ENCODE measurements at regions not wholly inside any gene's neighbourhood (a gene's known extent, or its start where the extent isn't known, plus 50 kb on each side); places are given as distances from the start of the nearest gene placed in this dataset.

GRCh38 chr12:125271892-125272291 lies 206.7 kb downstream of the AACS start:
- no peak for DNase-seq (ENCODE audit: low read depth)

DNA sequence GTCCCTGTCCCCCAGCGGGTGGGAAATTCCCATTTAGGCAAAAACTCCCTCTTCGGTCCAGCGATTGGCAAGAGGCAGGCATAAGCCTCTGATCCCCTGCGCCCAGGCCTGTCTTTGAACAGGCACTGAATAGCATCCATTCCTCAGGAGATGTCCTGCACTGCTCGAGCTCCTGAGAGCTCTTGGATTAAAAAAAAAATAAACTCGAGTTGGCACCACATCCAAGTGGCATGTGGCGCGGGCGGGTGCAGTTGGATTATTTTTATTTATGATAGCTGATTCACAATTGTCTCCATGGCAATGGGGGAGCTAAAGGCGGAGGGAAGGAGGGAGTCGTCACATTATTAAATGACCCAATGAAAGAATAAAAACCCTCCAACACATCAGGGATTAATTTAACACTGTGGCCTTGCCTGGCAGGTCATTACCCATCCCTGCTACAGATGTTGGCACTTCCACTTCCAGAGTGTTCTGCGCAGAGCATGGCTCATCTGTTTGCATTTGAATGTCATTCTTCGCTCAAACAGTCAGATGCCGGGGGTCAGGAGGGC lies 207.2 kb downstream of the AACS start:
- no peak for DNase-seq (ENCODE audit: low read depth)

DNA sequence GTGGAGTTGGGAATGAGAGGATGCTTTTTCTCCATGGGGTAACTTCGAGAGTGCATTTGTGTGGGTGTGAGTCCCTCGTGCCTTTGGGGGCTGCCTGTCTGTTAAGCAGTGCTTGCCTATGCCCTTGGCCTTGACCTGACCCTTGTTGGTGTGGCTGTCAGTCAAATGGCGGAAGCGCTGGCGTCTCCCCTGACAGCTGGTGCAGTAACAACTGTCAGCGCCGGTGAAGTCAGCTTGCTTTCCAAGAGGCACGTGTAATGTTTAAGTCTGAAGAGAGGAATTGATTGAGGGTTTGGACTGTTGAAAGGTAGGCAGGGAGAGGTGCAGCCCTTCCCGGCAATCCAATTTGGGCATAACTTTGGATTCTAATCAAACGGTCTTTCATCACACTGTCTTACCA lies 211.3 kb downstream of the AACS start:
- no peak for DNase-seq (ENCODE audit: low read depth)

DNA sequence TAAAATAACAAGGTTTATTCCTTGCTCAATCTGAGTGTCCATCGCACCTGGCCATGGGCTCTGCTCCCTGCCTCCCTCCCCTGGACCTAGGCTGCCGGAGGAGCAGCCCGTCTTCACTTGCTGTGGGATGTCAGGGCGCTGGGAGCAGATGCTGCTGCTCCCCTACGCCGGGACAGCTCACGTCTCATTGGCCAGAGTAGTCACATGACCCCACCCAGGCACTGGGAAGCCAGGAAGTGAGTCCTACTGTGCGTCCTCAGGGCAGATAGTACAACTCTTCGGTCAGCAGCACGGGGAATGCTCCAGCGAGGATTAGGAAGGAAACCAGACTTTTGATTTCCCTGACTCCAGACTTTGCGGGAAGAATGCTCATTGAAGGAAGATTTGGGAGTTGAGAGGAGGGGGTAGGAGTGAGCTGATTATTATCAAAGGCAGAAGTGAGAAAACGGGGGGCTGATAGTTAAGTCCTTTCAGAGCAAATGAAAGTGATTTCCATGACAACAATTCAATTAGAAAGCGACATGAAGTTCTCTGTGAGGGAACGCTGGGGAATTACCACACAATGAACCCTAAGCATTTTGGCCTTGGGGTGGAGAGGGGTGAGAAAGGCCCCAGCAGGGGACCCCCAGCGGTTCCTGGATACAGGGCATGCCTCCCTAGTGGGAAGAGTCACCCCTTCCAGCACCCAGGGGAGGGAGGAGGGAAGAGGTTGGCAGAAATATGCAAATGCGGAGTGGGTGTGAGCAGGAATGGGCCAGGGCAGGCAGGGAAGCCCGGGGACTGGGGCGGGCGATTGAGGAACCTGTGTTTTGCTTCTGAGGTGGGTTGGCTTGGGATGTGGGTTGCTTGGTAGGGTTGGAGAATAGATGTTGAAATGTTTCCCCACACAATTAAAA lies 215.5 kb downstream of the AACS start:
- DNase-seq (ENCODE audit: low read depth) = no peak

DNA sequence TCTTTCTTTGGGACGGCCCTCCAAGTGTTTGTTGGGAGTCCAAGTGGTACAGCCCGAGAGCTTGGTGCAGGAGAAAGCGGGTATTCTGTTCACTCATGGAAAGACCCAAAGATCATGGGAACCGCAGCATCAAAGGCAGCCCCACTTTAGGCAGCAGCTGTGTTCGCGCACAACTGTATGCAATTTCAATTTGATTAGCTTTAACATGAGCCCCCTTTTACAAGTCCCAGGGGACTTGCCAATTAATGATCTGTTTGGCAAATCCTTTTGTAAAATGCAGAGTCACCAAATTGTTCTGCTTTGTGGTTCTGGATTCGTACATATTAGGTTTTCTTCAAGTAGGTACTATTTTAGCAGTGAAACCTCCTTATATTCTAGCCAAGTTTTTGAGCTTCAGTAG lies 217.7 kb downstream of the AACS start:
- DNase-seq (ENCODE audit: low read depth) = no peak

DNA sequence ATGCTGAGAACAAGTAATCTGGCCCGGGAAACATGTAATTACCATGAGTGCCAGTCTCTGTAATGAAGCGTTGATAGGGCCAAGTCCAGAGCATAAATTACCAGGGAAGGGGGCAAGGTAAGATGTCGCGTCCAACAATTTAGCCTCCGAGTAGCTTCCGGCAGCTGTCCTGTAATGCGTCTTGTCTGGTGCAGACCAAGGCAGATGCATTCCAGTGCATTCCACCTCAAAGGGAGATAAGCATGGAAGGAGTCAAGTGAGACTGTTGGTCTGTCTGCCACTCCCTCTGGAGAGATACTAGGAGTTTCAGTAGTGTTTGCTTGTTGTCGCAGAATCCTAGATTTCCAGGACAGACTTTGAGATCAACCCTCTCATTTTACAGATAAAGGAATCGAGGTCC lies 218.3 kb downstream of the AACS start:
- DNase-seq (ENCODE audit: low read depth) = no peak

DNA sequence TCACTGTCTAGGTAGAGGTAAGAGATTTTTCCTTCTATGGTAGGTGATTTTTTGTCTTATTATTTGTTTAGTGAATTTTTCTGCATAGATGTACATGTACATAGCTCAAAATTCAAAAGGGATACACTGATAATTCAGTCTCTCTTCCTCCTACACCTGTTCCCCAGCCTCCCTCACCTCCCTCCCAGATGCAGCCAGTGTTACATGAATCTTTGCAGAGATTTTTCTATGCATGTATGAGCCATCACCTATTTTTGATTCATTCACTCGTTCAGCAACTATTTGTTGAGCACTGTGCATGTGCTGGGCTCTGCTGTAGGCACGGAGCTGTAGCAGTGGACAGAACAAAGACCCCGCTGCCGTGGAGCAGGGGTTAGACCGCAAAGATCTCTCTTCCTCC lies 218.9 kb downstream of the AACS start:
- no peak for DNase-seq (ENCODE audit: low read depth)

- DNase-seq (ENCODE audit: low read depth) = no peak
These were observed 219.9 kb downstream of the AACS start for GRCh38 chr12:125284945-125285685.

DNA sequence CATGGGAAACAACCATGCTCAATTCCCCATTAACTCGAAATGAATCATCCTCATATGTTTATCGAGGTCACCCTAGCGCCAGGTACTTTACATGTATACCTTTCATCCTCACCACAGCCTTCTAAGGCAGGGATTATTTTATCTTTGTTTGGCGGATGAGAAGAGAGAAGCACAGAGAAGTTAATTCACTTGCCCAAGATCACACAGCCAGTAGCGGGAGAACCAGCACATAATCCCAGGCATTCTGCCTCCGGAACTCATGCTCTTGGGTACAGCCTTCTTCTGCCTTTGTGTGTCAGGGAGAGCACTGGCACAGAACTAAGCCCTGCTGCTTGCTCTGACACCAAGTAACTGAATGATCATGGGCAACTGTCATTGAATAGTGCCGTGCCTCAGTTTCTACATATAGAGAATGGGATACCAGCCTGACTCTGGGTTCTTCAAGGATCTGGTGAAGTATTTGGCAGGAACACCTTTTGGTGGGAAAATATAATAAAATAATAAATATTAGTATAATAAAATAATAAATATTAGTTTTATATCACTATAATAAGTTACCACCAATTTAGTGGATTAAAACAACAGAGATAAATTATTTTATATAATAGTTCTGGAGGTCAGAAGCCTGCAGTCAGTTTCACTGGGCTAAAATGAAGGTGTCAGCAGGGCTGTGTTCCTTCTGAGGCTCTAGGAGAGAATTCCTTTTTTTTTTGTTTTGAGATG lies 220.9 kb downstream of the AACS start:
- DNase-seq (ENCODE audit: low read depth) = no peak

GRCh38 chr12:125287155-125287847 lies 222.1 kb downstream of the AACS start:
- no peak for DNase-seq (ENCODE audit: low read depth)

DNA sequence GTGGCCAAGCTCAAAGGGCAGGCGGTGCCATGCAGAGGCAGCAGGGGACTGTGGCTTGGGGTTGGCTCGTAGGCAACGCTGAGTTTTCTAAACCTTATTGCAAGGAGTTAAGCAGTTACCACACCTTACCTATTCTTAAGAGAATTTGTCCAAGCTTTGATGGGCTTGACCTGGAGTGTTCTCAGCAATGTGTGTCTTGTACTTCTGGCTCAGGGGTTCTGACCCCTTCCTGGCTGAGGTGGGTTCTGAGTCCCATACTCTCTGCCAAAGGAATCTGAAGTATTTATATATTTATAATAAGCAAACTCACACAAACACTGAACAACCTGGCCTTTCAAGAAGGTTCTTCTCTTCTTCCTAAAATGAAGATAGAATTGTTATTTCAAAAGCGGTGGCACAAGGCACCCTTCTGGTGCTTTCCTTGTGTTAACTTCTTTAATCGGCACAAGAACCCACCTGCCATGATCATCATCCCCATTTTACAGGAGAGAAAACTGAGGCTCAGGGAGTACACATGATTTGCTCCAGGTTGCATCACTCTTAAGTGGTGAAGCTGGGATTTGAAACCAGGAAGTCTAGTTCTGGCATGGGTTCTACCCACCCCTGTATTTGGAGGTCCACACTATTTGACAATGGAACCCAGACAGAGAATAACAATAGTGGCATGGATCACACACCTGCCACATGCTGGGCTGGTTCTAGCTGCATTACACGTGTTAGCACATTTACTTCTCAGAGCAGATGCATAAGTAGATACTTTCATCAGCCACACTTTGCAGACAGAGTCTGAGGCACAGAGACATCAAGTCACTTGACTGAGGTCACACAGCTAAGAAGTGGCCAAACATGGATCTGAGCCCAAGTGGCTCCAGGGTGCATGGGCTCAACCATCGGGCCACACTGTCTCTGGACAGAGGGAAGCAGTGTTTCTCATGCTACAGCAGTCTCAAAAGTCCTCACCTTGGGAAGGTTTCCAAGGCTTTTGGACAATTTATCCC lies 224.0 kb downstream of the AACS start:
- no peak for DNase-seq (ENCODE audit: low read depth)

DNA sequence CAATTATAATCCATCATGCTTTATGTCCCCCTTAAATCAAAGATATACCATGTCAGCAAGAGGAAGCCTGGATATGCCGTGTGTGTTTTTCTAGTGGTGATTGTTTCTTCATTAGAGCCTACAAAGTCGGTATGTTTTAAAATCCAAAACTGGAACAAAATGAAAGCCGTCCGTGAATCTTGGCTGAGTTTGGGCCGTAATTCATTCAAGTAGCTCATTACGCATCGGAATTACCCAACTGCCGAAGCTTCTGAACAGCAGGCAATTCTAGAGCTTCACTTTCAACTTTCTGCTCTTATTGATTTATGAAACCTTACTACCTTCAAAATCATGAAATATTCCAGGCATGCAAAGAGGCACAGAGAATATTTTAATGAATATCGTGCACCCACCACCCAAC lies 224.7 kb downstream of the AACS start:
- no peak for DNase-seq (ENCODE audit: low read depth)

- DNase-seq (ENCODE audit: low read depth) = no peak
These were observed 227.5 kb downstream of the AACS start for GRCh38 chr12:125292700-125293099.

DNA sequence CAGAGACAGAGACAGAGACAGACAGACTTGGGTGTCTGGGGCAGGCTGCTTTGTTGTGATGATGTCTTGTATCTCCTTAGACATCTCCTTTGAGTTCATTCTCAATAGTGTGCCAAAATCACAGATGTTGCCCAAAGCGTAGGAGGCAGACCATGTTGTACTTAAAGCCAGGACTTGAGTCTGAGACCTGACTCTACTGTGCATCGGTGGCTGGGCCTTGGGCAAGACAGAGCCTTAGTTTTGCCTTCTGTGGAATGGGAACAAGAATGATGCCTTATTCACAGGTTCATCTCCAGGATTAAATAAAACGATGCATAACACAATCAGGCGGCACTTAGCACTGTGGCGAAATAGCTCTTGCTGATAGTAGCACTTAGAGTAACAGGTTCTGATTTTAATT lies 230.3 kb downstream of the AACS start:
- DNase-seq (ENCODE audit: low read depth) = no peak

- no peak for DNase-seq (ENCODE audit: low read depth)
These were observed 231.5 kb downstream of the AACS start for GRCh38 chr12:125296701-125297100.

GRCh38 chr12:125299840-125300239 lies 234.6 kb downstream of the AACS start:
- DNase-seq (ENCODE audit: low read depth) = no peak

DNA sequence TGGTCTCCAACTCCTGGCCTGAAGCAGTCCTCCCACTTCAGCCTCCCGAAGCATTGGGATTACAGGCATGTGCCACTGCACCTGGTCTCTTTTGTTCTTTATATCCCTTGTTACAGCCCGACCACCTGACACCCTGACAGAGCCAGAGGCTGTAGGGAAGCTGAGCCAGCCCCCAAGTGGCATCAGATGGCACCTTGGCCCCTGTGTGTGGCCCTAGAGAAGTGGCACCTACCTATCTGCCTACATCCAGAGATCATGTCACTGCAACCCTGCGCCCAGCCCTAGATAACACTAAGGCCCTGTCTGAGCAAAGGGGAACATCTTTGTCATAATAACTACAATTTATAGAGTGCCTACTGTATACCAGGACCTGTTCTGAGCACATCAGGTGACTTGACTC lies 235.0 kb downstream of the AACS start:
- DNase-seq (ENCODE audit: low read depth) = no peak

- no peak for DNase-seq (ENCODE audit: low read depth)
These were observed 238.1 kb downstream of the AACS start for GRCh38 chr12:125303337-125303736.

DNA sequence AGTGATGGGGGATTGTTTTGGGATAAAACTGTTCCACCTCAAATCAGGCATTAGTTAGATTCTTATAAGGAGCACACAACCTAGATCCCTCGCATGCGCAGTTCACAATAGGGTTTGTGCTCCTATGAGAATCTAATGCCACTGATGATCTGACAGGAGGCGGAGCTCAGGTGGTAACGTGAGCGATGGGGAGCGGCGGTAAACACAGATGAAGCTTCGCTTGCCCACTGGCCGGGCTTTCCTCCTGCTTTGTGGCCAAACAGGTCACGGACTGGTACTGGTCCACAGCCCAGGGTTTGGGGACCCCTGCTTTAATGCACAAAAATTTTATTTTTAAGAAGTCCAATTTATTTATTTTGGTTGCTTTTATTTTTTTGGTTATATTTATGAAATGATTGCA lies 238.8 kb downstream of the AACS start:
- no peak for DNase-seq (ENCODE audit: low read depth)

DNA sequence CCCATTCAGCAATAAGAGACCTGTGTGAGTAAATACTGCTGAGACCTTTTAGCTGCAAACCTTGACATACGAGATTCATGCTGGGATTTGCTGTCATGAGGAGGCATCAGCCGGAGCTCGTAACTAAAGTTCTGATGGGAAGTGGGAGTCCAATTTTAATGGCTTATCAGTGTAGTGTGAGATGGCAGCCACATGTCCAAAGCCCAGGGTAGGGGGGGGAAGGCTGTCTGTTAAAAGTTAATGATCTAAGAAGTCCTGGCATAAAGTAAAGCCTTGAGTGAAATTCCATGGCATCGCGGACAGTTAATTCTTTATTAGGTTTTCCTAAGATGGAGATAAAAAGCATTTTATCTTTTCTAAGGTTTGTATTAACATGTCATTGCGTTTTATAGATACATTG lies 240.0 kb downstream of the AACS start:
- DNase-seq (ENCODE audit: low read depth) = no peak

- no peak for DNase-seq (ENCODE audit: low read depth)
These were observed 245.2 kb downstream of the AACS start for GRCh38 chr12:125310461-125310860.

Data from activated T-cell treated with anti-CD3 and anti-CD28 coated beads for 1 hour (primary cell).